Neural crest cell (in vitro differentiated cells): ENCODE measurements at regions not wholly inside any gene's neighbourhood (a gene's known extent, or its start where the extent isn't known, plus 50 kb on each side); places are given as distances from the start of the nearest gene placed in this dataset.

Experiments used
- DNase-seq: peaks from one replicate; pipeline ENCODE4 v3.0.0; 2021; ENCODE audit warnings: low read depth, mixed read lengths, low spot score
- H3K27ac Mint-ChIP-seq: one replicate; pipeline ENCODE4 v1.8.0; 2021; ENCODE audit warnings: mild to moderate bottlenecking, mixed read lengths; ENCODE audit not compliant: unreplicated experiment
- H3K27me3 Mint-ChIP-seq: 2 replicates; pipeline ENCODE4 v1.8.0; 2021; ENCODE audit warnings: low read depth, mild to moderate bottlenecking, mixed read lengths
- H3K36me3 Mint-ChIP-seq: 2 replicates; pipeline ENCODE4 v1.8.0; 2021; ENCODE audit warnings: low read depth, mild to moderate bottlenecking, mixed read lengths
- H3K4me1 Mint-ChIP-seq: 2 replicates; pipeline ENCODE4 v1.8.0; 2021; ENCODE audit warnings: mixed read lengths
- H3K4me3 Mint-ChIP-seq: one replicate; pipeline ENCODE4 v1.8.0; 2021; ENCODE audit warnings: mild to moderate bottlenecking, mixed read lengths
- H3K9me3 Mint-ChIP-seq: 2 replicates; pipeline ENCODE4 v1.8.0; 2021; ENCODE audit warnings: mixed read lengths
- TF ChIP-seq, protein P1 (sequence below): fragments of 200-600 bp; sonication (generic); conservative IDR thresholded peaks from 2 replicates; pipeline ENCODE4 v1.5.0; 2021; ENCODE audit warnings: antibody characterized with exemption, mild to moderate bottlenecking

- H3K4me3 Mint-ChIP-seq: no peak overlapping the region
- DNase-seq: no peak
- no peak overlapping the region for H3K27ac Mint-ChIP-seq
- no peaks in the 10 kb centered on the region for H3K36me3 Mint-ChIP-seq
- TF ChIP-seq, protein P1, sequence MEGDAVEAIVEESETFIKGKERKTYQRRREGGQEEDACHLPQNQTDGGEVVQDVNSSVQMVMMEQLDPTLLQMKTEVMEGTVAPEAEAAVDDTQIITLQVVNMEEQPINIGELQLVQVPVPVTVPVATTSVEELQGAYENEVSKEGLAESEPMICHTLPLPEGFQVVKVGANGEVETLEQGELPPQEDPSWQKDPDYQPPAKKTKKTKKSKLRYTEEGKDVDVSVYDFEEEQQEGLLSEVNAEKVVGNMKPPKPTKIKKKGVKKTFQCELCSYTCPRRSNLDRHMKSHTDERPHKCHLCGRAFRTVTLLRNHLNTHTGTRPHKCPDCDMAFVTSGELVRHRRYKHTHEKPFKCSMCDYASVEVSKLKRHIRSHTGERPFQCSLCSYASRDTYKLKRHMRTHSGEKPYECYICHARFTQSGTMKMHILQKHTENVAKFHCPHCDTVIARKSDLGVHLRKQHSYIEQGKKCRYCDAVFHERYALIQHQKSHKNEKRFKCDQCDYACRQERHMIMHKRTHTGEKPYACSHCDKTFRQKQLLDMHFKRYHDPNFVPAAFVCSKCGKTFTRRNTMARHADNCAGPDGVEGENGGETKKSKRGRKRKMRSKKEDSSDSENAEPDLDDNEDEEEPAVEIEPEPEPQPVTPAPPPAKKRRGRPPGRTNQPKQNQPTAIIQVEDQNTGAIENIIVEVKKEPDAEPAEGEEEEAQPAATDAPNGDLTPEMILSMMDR: no peak
- H3K27me3 Mint-ChIP-seq: no peaks in the 10 kb centered on the region
- H3K9me3 Mint-ChIP-seq: no peaks in the 10 kb centered on the region
- no peaks in the 10 kb centered on the region for H3K4me1 Mint-ChIP-seq
Observed at GRCh38 chr6:95366414-95366813, 210.9 kb upstream of the MANEA start.

GRCh38 chr6:95383878-95384277, 193.5 kb upstream of the MANEA start:
- H3K9me3 Mint-ChIP-seq: peaks cover 9% of the 10 kb centered on the region
- TF ChIP-seq, protein P1: no peak
- H3K27ac Mint-ChIP-seq: no peak overlapping the region
- no peak for DNase-seq
- H3K36me3 Mint-ChIP-seq: no peaks in the 10 kb centered on the region
- peaks cover 8% of the 10 kb centered on the region for H3K4me1 Mint-ChIP-seq
- no peaks in the 10 kb centered on the region for H3K27me3 Mint-ChIP-seq
- no peak overlapping the region for H3K4me3 Mint-ChIP-seq

DNA sequence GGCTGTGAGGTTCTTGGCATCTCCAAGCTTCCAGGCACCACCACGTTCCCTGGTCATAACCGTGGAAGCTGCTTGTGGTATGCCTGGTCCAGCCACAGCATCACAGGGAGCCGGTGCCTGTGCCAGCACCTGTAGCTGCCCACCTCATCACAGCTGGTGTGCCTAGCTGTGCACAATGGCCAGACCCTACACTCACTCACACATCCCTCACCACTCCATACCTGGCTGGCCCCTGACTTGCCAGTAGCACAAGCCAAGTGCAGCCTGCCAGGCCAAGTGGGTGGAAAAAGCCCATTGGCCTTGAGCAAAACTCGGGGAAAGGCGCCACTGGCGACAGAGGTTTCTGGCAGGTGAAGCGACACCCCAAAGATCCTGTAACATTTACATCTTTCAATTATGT, 192.3 kb upstream of the MANEA start:
- TF ChIP-seq, protein P1: no peak
- H3K36me3 Mint-ChIP-seq: no peaks in the 10 kb centered on the region

DNA sequence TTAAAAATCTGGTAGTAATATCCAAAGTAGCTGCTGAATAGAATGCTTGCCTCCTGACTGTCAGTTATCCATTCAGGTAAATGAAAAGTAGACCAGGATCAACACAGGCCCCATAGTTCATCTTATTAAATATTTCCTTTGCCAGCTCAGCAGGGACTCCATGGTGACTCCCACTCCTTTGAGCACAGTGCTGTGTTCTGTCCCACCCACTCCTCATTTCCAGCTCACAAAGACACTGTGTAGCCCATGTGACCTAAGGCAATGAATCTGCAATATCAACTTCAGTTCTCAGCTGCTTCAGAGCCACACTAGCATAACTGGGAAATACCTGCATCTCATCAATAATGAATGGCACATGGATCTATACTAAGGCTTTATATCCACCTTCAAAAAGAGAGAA, 189.5 kb upstream of the MANEA start:
- Mint-ChIP-seq H3K36me3 (no peaks in the 10 kb centered on the region), H3K4me1 (peaks cover 8% of the 10 kb centered on the region), H3K9me3 (no peaks in the 10 kb centered on the region), H3K27me3 (no peaks in the 10 kb centered on the region), H3K27ac (no peak overlapping the region), H3K4me3 (no peak overlapping the region)
- no peak for DNase-seq
- TF ChIP-seq, protein P1: no peak

More for the DNA sequence above, 192.3 kb upstream of the MANEA start:
- no peaks in the 10 kb centered on the region for H3K27me3 Mint-ChIP-seq
- H3K9me3 Mint-ChIP-seq: peaks cover 2% of the 10 kb centered on the region
- peaks cover 8% of the 10 kb centered on the region for H3K4me1 Mint-ChIP-seq
- no peak overlapping the region for H3K4me3 Mint-ChIP-seq
- no peak overlapping the region for H3K27ac Mint-ChIP-seq
- no peak for DNase-seq

- no peak for DNase-seq
- no peaks in the 10 kb centered on the region for H3K27me3 Mint-ChIP-seq
- H3K9me3 Mint-ChIP-seq: no peaks in the 10 kb centered on the region
- H3K4me1 Mint-ChIP-seq: no peaks in the 10 kb centered on the region
- TF ChIP-seq, protein P1: no peak
- H3K36me3 Mint-ChIP-seq: no peaks in the 10 kb centered on the region
- no peak overlapping the region for H3K27ac Mint-ChIP-seq
- no peak overlapping the region for H3K4me3 Mint-ChIP-seq
Observed at GRCh38 chr6:95404777-95405176, 172.6 kb upstream of the MANEA start.

GRCh38 chr6:95408111-95408510, 169.2 kb upstream of the MANEA start:
- no peak overlapping the region for H3K27ac Mint-ChIP-seq
- no peak overlapping the region for H3K4me3 Mint-ChIP-seq
- TF ChIP-seq, protein P1: no peak
- DNase-seq: no peak
- no peaks in the 10 kb centered on the region for H3K27me3 Mint-ChIP-seq
- no peaks in the 10 kb centered on the region for H3K4me1 Mint-ChIP-seq
- no peaks in the 10 kb centered on the region for H3K36me3 Mint-ChIP-seq
- H3K9me3 Mint-ChIP-seq: no peaks in the 10 kb centered on the region
